NCI-H524 (cell line): ENCODE measurements at regions not wholly inside any gene's neighbourhood (a gene's known extent, or its start where the extent isn't known, plus 50 kb on each side); places are given as distances from the start of the nearest gene placed in this dataset.
"Not testable (repeated sequence)": the region's sequence is repeated elsewhere in the genome, so short reads cannot be mapped to it uniquely, and the experiment has no call there.

Experiments
- DNase-seq, 2 experiments: peaks; one replicate each; lab custom pipeline; 2025; lab: John Stamatoyannopoulos, UW

GRCh38 chr4:186847429-186848131, 123.9 kb upstream of the FAT1 start:
- not testable (repeated sequence) for DNase-seq

GRCh38 chr4:186848437-186848836, 124.8 kb upstream of the FAT1 start:
- no peak for DNase-seq

DNA sequence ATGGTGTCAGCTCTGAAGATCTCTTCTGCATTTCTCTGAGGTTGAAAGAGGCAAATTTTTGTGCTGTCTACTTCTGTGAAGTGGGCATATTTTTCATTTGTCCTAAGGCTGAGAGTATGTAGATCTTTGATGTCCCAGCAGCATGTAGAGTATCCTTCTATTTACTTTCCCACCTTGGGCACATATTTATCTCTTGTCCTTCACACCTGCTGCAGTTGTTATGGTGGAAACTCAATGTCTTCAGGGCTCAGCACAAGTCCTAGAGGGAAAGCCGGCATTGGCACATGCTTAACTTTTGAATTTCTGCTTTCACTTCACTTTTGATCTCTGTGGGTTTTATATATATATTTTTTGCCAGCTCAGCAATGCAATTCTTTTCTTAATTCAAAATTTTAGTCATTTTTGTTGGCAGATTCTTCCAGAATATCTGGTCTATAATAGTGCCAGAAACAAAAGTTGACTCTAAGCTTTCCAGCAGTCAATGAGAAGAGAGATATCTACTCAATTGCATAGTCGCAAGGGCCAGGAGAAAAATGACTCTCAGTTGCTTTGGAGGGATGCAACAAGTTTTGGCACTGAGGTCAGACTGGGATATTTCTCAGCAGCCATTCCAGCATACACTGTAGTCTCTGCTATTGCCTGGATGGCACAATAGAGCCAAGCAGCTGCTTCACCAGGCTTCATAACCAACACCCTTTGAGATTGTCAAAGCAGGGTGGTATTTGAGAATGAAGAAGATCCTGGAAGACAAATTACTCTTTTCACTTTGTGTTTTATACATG, 127.8 kb upstream of the FAT1 start:
- no peak for DNase-seq

- DNase-seq: no peak
These were observed 128.4 kb upstream of the FAT1 start for GRCh38 chr4:186852073-186852420.

- DNase-seq: no peak
These were observed 129.3 kb upstream of the FAT1 start for GRCh38 chr4:186852964-186853391.

DNA sequence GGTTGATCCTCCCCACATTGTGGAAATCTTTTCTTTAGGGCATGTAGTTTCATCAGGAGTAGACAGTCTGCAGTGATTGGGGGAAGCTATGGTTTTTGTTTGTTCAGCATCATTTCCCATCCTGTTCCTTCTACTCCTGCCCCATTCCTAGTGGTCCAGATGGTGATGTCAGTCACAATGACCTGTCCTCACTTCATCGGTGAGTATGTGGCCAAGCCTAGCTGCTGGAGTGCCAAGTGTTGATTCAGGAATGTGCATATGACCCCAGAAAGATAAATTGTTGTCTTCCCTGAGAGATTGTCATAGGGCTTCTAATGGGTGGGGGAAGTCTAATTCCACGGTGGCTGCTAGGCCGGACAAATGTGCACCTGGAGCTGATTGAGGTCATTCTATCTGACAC, 130.6 kb upstream of the FAT1 start:
- DNase-seq: no peak

DNA sequence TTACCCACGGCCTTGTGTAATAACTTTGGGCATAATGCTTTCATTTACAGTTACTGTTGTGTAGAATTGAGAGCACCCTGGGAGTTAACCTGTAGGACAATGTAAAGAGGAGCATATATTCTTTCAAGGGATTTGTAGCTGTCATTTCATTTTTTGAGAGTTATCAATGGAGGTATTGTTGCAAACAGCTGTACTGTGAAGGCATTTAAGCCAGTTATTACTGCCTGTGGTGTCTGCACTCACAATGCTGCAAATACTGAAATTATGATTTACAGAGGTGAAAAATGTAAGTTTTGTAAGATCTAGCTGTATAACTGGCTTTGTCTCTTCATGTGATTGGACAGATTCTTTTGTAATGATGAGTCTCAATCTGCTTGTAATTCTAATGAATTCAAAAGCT, 131.5 kb upstream of the FAT1 start:
- no peak for DNase-seq

GRCh38 chr4:186857793-186858192, 134.1 kb upstream of the FAT1 start:
- no peak for DNase-seq

DNA sequence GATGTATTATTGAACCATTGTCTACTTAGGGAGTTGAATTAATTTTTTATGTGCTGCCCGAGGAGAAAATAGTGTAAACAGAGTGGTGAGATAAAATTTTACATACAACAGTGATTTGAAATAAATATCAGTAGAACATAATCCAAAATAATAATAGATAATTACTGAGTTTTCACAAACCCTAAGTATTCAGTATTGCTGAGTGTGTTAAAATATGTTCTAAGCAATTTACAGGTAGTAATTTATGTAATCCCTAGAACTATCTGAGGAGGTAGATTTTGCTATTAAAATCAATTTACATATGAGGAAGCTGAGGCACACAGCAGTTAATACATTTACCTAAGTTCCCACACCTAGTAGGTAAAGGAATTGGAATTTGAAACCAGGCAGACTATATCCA, 134.7 kb upstream of the FAT1 start:
- no peak for DNase-seq

DNA sequence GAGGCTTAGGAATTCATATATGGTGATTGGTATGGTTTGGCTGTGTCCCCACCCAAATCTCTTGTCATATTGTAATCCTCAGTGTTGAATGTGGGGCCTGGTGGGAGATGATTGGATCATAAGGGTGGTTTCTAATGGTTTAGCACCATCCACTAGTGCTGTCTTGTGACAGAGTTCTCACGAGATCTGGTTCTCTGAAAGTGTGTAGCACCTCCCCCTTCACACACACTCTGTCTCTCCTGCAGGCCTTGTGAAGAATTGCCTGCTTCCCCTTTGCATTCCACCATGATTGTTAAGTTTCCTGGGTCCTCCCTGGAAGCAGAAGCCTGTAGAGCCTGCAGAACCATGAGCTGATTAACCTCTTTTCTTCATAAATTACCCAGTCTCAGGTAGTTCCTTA, 135.8 kb upstream of the FAT1 start:
- no peak for DNase-seq

DNA sequence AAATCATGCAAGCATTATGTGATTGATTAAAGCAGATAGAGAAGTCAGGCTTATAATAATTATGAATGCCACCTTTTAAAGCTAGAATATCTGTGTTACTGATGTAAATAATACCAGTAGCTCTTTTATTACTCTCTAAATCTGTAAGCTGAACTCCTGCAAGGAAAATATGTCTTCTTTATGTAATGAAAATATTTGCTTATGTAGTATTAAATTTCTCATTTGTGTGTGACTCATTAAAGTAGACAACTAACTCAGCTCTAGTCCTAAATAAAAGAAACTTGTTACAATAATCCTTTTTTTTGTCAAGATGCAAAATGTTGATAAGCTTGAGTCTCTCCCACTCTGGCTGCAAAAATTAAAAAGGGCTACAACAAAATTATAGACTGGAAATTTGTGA, 137.7 kb upstream of the FAT1 start:
- no peak for DNase-seq

GRCh38 chr4:186871856-186872255, 148.2 kb upstream of the FAT1 start:
- DNase-seq: no peak

- DNase-seq: not testable (repeated sequence)
These were observed 149.4 kb upstream of the FAT1 start for GRCh38 chr4:186873095-186873494.

GRCh38 chr4:186875476-186875875, 151.8 kb upstream of the FAT1 start:
- DNase-seq: no peak

- DNase-seq: no peak
These were observed 153.4 kb upstream of the FAT1 start for GRCh38 chr4:186876961-186877626.

DNA sequence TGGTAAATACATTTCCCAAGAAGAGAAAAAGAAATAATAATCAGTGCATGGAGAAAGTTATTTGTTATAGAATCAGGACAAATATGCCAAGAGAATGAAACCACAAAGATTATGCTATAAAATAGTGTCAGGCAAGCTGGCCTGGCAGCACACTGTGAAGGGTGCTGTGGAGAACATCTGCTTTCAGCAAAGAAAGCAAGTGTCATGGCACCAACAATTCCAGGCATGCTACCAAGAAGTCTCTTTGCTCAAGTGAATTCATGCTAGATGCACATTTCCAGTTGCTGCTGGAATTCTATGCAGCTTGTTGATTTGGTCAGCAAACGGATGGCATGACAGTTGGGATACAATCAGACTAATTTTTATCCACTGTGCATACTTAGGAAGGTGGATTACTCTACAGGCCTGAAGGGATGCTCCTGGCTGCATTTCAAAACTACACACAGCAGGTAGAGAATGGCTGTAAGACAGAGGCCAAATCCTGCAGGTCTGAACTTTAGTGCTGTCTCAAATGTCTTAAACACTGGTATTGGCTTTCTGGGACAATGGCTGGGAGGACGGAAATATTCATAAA, 154.6 kb upstream of the FAT1 start:
- DNase-seq: no peak

DNA sequence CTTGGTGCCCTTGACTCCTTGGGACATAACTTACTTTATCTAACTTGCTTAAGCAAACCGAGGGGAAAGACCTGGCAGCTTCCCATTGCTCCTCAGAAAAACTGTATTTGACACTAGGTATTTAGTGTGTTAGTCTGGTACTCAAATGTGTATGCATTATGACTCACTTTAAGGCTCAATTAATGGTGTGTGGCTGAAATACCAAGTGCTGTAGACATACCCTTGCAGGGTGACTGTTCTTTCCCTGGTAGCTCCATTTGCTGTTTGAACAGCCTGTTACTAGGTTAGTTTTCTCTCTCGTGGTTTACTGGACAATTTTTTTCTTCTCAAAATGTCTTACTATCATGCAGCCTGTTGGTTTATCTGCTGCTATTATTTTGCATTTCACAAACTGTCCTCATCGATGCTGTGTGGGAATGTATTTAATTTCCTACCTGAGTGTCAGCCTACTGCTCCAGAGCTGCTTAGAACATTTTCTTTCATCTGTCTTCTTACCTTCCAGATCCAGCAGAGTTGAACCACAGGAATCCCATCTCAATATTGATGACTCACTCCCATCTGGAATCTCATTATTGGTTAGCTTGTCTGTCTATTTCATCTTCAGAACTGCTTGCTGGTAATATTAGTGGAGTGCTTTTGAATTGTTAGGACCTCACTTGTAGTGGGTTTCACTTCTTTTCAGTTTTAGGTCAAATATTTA, 158.0 kb upstream of the FAT1 start:
- no peak for DNase-seq

- no peak for DNase-seq
These were observed 158.6 kb upstream of the FAT1 start for GRCh38 chr4:186882293-186882692.

DNA sequence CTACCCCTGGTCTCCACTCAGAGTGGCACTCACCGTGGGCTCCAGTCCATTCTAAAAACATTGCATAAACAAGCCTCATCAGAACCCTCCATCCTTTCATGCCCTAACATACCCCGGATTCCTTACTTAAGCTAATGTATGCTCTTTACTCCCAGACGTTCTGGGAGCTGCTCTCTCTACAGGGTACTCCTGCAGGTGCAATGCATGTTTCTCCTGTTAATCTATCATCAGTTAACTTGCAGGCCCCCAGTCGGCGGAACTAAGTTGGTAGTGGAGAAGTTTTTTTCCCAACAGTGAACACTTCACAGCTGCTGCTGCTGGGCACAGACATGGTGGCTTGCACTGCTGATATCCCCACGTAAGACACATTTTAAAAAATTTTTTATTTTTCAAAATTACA, 161.6 kb upstream of the FAT1 start:
- no peak for DNase-seq

DNA sequence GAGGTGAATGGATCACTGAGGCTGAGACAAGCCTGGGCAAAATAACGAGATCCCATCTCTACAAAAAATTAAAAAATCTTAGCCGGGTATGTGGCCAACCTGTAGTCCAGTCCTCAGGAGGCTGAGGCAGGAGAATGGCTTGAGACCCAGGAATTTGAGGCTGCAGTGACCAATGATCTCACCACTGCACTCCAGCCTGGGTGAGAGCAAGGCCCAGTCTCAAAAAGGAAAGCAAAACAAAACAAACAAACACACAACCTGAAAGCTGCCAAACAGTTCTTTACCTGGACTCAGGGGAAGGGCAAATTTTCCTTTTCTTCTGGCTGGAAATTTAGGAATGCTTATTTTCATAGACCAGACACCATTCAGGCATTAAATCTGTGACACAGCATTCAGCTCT, 163.1 kb upstream of the FAT1 start:
- DNase-seq: no peak

- no peak for DNase-seq
These were observed 163.6 kb upstream of the FAT1 start for GRCh38 chr4:186887291-186887700.

DNA sequence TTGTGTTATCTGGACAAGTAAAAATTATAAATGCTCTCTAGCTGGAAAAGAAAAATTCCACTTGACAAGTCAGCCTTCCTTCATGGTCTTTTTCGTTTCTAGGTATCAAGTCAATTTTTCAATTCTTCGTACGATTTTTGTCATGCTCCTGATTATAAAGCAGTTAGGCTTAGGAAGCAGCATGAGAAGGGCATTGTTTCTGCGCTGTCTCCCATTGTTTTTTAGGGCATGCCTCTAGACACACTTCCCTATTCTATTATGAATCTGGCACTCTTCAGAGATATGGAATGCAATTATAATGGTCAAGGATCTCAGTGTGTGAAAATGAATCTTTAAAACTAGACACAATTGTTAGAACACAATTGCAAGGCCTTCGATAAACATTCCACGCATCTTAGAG, 164.1 kb upstream of the FAT1 start:
- DNase-seq: no peak
